Tibial artery (tissue), 4 donors: ENCODE measurements at regions not wholly inside any gene's neighbourhood (a gene's known extent, or its start where the extent isn't known, plus 50 kb on each side); places are given as distances from the start of the nearest gene placed in this dataset.

ENCODE experiments used
- DNase-seq, 2 donors: peaks; one replicate each; pipeline ENCODE4 v3.0.0-alpha.2; 2019
- H3K27ac ChIP-seq, 2 donors: fragments of 200-600 bp; sonication (generic) in 1 of 2; 1 replicate in 1 of 2; 2 replicates in 1 of 2; pipeline ENCODE4 v1.5.1; 2018 to 2019; ENCODE audit warnings: mild to moderate bottlenecking in 1 of 2
- H3K27me3 ChIP-seq, 2 donors: fragments of 200-600 bp; sonication (generic) in 1 of 2; one replicate each; pipeline versions ENCODE4 v1.5.1 to v1.6.0; 2016 to 2019
- H3K36me3 ChIP-seq, 3 donors: fragments of 200-600 bp; sonication (generic) in 2 of 3; one replicate each; pipeline ENCODE4 v1.5.1; 2016 to 2019; ENCODE audit warnings: mild to moderate bottlenecking in 2 of 3
- H3K4me1 ChIP-seq, 4 donors: fragments of 200-600 bp; sonication (generic) in 2 of 4; 1 replicate in 3 of 4; 2 replicates in 1 of 4; pipeline ENCODE4 v1.5.1; 2016 to 2019
- H3K4me3 ChIP-seq, 2 donors: fragments of 200-600 bp; sonication (generic) in 1 of 2; 1 replicate in 1 of 2; 2 replicates in 1 of 2; pipeline ENCODE4 v1.5.1; 2018 to 2019; ENCODE audit warnings: mild to moderate bottlenecking in 2 of 2
- H3K9me3 ChIP-seq, 3 donors: fragments of 200-600 bp; sonication (generic) in 1 of 3; one replicate each; pipeline ENCODE4 v1.5.1; 2016 to 2019
- CTCF ChIP-seq, 2 experiments: fragments of 200-600 bp in 1 of 2; fragments of 450-650 bp in 1 of 2; IDR thresholded peaks; one replicate each; pipeline ENCODE4 v1.5.1; 2017 to 2019; ENCODE audit warnings: antibody characterized with exemption in 2 of 2, mild to moderate bottlenecking in 1 of 2, moderate library complexity in 1 of 2
- intact Hi-C: fragments of 100-400 bp; cut with DNase I; formaldehyde crosslinking; loops from one replicate; pipeline ENCODE4 v1.15.0; 2023; ENCODE audit warnings: low total_unique reads

- Histone ChIP-seq H3K4me1 (no peaks in the 10 kb centered on the region), H3K4me3 (no peak overlapping the region), H3K27me3 (no peaks in the 10 kb centered on the region), H3K9me3 (no peaks in the 10 kb centered on the region), H3K27ac (no peak overlapping the region), H3K36me3 (no peaks in the 10 kb centered on the region)
- no peak for DNase-seq
- intact Hi-C loops: no loop called here
- no peak for TF ChIP-seq CTCF (IDR thresholded peaks at IDR 0.05)
These were observed 166.4 kb downstream of the FGF9 start for GRCh38 chr13:21837288-21837687.

- TF ChIP-seq CTCF (IDR thresholded peaks at IDR 0.05): no peak
- no peaks in the 10 kb centered on the region for H3K9me3 ChIP-seq
- H3K36me3 ChIP-seq: no peaks in the 10 kb centered on the region
- H3K27ac ChIP-seq: no peak overlapping the region
- no peak for DNase-seq
- no peaks in the 10 kb centered on the region for H3K27me3 ChIP-seq
- no peaks in the 10 kb centered on the region for H3K4me1 ChIP-seq
- H3K4me3 ChIP-seq: no peak overlapping the region
- intact Hi-C loops: no loop called here
These were observed 167.1 kb downstream of the FGF9 start for GRCh38 chr13:21837841-21838551.

GRCh38 chr13:21846605-21847004, 175.7 kb downstream of the FGF9 start:
- Histone ChIP-seq H3K4me3 (no peak overlapping the region), H3K27me3 (no peaks in the 10 kb centered on the region), H3K36me3 (no peaks in the 10 kb centered on the region), H3K9me3 (no peaks in the 10 kb centered on the region), H3K27ac (no peak overlapping the region), H3K4me1 (peaks cover 0 to 15% (median 2%) of the 10 kb centered on the region in 4 donors)
- no peak for DNase-seq
- TF ChIP-seq CTCF (IDR thresholded peaks at IDR 0.05): no peak
- intact Hi-C loops: no loop called here

GRCh38 chr13:21849323-21849722, 178.4 kb downstream of the FGF9 start:
- intact Hi-C loops: no loop called here
- Histone ChIP-seq H3K4me1 (peaks cover 0 to 15% (median 2%) of the 10 kb centered on the region in 4 donors), H3K27me3 (no peaks in the 10 kb centered on the region), H3K27ac (no peak overlapping the region), H3K4me3 (no peak overlapping the region), H3K9me3 (no peaks in the 10 kb centered on the region), H3K36me3 (no peaks in the 10 kb centered on the region)
- peak; percentile 44 to 53 for TF ChIP-seq CTCF (IDR thresholded peaks at IDR 0.05)
- DNase-seq: no peak

- Histone ChIP-seq H3K4me3 (no peak overlapping the region), H3K4me1 (peaks cover 0 to 15% (median 2%) of the 10 kb centered on the region in 4 donors), H3K9me3 (no peaks in the 10 kb centered on the region), H3K27ac (no peak overlapping the region), H3K36me3 (no peaks in the 10 kb centered on the region), H3K27me3 (no peaks in the 10 kb centered on the region)
- TF ChIP-seq CTCF (IDR thresholded peaks at IDR 0.05): no peak
- intact Hi-C loops: no loop called here
- DNase-seq: no peak
These were observed 179.4 kb downstream of the FGF9 start for GRCh38 chr13:21850013-21851006.
